OCI-LY3 (cell line): ENCODE measurements at regions not wholly inside any gene's neighbourhood (a gene's known extent, or its start where the extent isn't known, plus 50 kb on each side); places are given as distances from the start of the nearest gene placed in this dataset.

Experiments
- CTCF ChIP-seq: fragments of 200-600, 300-600 bp; sonication (generic); IDR thresholded peaks from 2 replicates; pipeline ENCODE4 v1.5.1; 2014; ENCODE audit warnings: antibody characterized with exemption, low read length, low read depth
- EZH2phosphoT487 ChIP-seq: fragments of 200-600 bp; shearing (Covaris generic); IDR thresholded peaks from 2 replicates; pipeline ENCODE4 v1.6.1; 2018; ENCODE audit warnings: antibody characterized with exemption, mixed run types, low read depth

DNA sequence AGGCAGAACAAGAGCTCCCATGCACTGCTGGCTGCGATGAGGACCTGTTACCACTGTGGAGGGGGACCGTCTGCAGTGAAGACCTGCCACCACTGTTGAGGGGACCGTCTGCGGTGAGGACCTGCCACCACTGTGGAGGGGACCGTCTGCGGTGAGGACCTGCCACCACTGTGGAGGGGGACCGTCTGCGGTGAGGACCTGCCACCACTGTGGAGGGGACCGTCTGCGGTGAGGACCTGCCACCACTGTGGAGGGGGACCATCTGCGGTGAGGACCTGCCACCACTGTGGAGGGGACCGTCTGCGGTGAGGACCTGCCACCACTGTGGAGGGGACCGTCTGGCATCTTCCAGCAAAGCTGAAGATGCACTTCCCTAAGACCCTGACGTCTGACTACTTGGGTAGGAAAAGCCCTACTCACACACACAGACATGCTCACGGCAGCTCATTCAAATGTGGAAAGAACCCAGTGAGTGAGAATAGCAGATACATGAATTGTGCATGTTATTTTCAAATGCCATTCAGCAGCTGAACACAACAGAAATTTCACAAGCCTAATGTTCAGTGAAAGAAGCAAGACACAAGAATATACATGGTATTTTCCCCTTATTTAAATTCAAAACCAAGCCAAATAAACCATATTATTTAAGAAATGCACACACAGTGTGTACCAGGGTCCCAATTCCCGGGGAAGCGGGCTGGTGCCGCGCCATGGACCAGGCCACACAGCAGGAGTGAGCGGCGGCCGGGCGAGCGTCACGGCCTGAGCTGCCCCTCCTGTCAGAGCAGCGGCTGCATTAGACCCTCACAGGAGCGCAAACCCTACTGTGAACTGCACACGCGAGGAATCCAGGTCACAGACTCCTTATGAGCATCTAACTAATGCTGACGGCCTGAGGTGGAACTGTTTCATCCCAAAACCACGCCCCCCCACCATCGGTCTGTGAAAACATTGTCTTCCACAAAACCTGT lies 64.2 kb upstream of the METRNL start:
- TF ChIP-seq EZH2phosphoT487, result no peak
- TF ChIP-seq CTCF, result no peak
